Stimulated activated CD8-positive, alpha-beta memory T cell treated with anti-CD3 and anti-CD28 coated beads, Interleukin-12 subunit alpha, Interleukin-12 subunit beta, amount 100 ng/mL, for 1 hour (primary cell): ENCODE measurements at regions not wholly inside any gene's neighbourhood (a gene's known extent, or its start where the extent isn't known, plus 50 kb on each side); places are given as distances from the start of the nearest gene placed in this dataset.
"Not testable (repeated sequence)": the region's sequence is repeated elsewhere in the genome, so short reads cannot be mapped to it uniquely, and the experiment has no call there.

Experiments used
- DNase-seq: peaks from one replicate; pipeline ENCODE4 v3.0.0-alpha.2; 2020; ENCODE audit warnings: low read depth

- DNase-seq = no peak
Measured at GRCh38 chr12:127582074-127582473, 684.9 kb upstream of the TMEM132C start.

DNA sequence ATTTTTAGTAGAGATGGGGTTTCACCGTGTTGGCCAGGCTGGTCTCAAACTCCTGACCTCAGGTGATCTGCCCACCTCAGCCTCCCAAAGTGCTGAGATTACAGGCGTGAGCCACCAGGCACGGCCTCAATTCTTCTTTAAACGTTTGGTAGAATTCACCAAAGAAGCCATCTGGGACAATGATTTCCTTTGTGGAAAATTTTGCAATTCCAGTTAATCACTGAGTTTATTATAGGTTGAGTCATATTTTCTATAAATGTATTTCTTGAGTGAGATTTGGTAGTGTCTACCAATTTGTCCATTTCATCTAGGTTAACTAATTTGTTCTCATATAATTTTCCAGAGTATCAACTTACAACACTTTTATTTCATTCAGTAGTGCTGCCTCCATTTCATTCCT lies 683.9 kb upstream of the TMEM132C start:
- no peak for DNase-seq

DNA sequence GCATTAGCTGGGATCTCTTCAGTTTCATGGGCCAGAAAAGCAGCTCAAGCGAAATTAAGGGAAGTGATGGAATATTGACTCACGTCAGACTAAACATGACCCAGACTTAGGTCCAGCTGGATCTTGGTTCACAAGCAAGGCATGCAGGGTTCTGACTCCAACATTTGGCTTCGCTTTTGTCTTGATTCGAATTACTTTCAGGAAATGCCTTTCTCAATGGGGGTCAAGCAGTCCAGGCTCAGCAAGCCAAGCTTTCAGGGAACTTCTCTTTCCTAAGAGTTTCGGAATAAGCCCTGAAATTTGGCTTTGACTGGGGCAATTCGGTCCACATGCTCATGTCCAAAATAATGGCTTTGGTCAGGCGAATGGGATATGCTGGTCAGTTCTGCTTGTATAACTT lies 678.7 kb upstream of the TMEM132C start:
- no peak for DNase-seq

GRCh38 chr12:127589541-127589940 lies 677.4 kb upstream of the TMEM132C start:
- DNase-seq = no peak

- no peak for DNase-seq
Measured at GRCh38 chr12:127590868-127591267, 676.1 kb upstream of the TMEM132C start.

DNA sequence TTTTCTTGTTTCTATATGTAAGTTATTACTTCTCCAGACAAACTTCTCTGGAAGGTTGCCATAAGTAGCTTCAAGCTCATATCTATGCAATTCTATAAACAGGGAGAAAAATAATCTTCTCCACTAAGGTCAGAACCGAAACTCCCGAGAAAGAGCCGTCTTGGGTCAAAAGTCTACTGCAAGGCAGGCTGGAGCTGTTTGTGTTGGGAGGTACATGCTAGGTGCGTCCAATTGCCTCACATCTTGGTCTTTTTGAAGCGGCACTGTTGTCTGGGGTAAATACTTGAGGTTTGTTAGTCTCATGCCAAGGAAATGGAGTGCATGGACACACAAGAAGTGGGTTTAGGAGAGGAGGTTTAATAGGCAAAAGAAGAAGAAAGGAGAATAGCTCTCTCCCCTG lies 674.7 kb upstream of the TMEM132C start:
- DNase-seq = no peak

- no peak for DNase-seq
Measured at GRCh38 chr12:127594351-127594970, 672.5 kb upstream of the TMEM132C start.

DNA sequence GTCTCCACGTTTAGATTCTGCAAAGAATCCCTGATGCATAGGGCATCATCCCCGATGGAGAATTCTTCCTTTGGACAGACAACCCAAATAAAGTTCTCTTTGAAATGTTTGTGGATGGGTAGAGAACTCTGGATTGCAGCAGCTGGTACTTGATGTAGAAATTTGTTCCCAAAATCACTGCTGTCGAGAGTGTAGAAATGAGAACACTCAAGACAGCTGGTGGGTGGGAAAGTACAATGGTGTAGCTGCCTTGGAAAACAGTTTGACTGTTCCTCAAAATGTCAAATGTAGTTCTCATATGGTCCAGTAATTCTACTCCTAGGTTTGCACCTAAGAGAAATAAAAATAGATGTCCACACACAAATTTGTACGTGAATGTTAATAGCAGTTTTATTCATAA lies 671.5 kb upstream of the TMEM132C start:
- no peak for DNase-seq

DNA sequence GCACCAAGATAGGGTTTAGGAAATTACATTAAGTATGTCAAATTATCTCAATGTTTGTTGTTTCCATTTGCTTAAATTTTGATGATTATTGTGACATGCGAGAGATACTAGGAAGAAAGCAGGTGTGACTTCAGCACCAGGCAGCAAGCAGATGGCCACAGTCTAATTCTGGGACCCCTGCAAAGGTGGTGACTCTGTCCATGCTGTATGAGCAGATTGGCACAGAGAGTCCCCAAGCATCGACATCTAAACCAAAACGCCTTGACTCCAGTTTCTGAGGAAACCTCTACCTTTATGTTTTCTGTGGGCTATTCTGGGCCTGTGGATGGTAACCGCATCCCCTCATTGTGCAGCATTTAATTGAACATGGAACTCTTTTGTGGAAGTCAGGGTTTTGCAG lies 670.1 kb upstream of the TMEM132C start:
- no peak for DNase-seq

DNA sequence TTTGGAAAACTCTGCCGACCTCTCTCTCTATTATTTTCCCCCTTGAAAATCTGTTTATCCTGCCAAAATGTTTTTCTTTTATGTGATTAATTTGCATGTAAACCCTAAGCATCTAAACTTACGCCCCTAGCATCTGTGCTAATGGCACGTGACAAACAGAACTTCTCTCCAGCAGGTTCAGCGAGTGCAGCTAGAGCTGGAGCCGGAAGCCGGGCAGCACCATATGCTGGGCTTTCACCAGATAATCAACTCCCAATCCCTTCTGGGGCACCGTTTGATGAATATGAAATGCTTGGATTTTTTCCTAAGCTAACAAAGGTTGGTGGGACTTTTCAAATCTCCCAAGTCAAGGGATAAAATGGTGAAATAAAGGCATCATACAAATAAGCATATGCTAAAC lies 667.5 kb upstream of the TMEM132C start:
- DNase-seq = no peak

DNA sequence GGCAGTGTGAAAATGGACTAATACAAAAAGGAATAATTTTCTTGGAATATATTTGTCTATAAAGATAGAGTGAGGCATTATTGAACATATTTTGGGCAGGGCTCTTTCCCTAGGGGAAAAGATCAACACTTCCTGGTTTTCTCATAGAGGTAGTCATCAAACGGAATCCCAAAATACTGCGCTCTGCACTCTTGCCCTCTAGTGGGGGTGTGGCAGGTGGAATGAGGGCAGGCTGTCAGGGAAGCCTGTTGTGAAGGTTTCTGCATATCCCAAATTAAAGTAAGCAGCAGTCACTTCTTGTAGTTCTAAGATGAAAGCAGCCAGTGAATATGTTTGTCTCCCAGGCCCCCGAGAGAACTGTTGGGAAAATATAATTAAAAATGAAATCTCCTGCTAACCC lies 666.8 kb upstream of the TMEM132C start:
- no peak for DNase-seq

GRCh38 chr12:127606476-127607015 lies 660.4 kb upstream of the TMEM132C start:
- no peak for DNase-seq

- no peak for DNase-seq
Measured at GRCh38 chr12:127607146-127607725, 659.7 kb upstream of the TMEM132C start.

DNA sequence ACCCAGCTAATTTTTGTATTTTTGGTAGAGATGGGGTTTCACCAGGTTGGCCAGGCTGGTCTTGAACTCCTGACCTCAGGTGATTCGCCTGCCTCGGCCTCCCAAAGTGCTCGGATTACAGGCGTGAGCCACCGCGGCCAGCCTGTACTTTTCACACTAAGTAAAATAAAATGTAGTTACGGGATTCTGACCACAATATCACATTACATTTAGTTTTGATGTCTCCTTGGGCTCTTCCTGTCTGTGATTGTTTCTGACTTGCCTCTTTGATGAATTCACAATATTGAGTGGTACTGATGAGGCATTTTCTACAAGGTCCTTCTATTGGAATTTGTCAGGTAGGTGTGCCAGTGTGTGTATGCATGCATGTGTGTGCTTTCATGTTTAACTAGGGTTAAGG lies 658.6 kb upstream of the TMEM132C start:
- not testable (repeated sequence) for DNase-seq

GRCh38 chr12:127613056-127613455 lies 653.9 kb upstream of the TMEM132C start:
- DNase-seq = no peak

GRCh38 chr12:127619869-127620734 lies 646.9 kb upstream of the TMEM132C start:
- no peak for DNase-seq

DNA sequence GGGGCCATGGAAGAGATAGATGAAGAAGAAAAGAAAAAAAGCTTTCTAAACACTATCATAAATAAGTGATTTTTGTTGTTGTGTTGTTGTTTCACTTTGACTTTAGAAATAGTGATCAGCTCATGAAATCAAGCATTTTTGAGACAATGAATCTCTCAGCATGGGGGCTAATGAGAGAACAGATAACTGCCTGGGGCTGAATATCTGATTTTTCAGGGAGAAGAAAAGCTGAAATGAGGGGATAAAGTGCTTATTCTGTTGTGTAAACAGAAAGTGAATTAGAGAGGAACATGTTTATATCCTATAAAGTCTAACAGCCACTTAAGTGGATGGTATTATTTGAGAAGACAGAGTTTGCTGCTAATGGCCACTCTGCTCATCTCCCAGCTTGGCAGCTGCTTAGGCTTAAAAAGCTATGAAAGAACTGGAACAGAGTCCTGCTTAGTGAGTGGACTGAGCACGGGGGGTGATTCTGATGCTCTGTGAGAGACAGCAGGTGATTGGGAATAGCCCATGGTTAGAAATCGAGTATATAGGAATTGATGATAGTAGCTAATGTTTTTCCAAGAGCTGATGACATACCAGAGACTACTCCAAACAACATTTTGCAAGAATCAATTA lies 646.1 kb upstream of the TMEM132C start:
- no peak for DNase-seq

DNA sequence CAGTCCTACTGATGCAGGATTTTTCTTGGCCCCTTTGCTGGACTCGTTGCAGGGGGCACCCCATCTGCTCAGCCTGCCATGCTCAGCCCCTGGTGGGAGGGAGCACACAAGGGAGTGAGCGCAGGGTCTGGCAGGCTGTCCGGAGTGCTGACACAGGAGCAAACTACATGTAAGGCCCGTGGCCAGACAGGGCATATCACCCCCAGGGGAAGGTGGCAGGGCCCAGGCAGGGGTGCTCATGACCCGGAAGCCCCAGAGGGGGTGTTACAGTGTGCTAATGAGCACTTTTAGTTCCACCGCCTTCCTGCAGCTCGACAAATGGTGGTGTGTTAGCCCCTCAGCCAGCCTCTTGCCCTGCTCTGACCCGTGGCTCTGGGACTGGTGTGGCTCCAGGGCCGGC lies 645.6 kb upstream of the TMEM132C start:
- no peak for DNase-seq

- no peak for DNase-seq
Measured at GRCh38 chr12:127623362-127623761, 643.6 kb upstream of the TMEM132C start.

DNA sequence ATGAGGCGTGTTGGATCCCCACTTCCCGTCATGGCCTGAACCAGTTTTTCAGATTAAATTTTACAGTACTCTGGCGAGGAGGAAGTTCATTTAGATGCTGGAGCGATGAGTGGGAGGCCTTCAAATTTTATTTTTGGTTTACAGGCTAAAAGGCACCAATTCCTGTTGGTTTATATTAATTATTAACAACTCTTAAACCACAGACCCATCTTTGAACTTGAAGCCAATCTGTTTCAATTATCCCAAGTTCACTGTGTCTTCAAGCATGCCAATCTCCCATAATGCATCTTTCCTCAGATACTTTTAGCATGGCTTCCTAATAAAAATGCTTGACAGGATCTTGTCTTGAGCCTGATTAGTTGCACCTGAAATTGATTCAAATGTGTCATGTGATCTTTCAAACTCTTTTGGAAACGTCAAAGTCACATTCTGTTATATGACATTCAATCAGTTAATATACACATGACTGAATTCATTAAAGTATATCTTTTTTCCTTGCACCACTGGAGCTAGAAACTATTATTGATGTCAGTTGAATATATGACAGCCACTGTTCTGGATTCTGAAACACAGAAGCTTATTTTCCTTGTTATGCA lies 641.7 kb upstream of the TMEM132C start:
- no peak for DNase-seq

GRCh38 chr12:127628645-127629044 lies 638.3 kb upstream of the TMEM132C start:
- DNase-seq = no peak
